WTC11 (cell line): ENCODE measurements at regions not wholly inside any gene's neighbourhood (a gene's known extent, or its start where the extent isn't known, plus 50 kb on each side); places are given as distances from the start of the nearest gene placed in this dataset.
"Not testable (repeated sequence)": the region's sequence is repeated elsewhere in the genome, so short reads cannot be mapped to it uniquely, and the experiment has no call there.

Source experiments
- CREM ChIP-seq: sonication (generic); formaldehyde crosslinking; IDR thresholded peaks from 2 replicates; pipeline ENCODE4 v1.8.1; 2022; ENCODE audit warnings: mild to moderate bottlenecking, missing genetic modification reagents, moderate library complexity
- CTCF ChIP-seq: fragments of 200-600 bp; IDR thresholded peaks from 2 replicates; pipeline ENCODE4 v1.8.0; 2022; ENCODE audit warnings: antibody characterized with exemption
- HMGXB4 ChIP-seq: sonication (generic); formaldehyde crosslinking; IDR thresholded peaks from 2 replicates; pipeline ENCODE4 v1.8.1; 2023; ENCODE audit warnings: mild to moderate bottlenecking, moderate library complexity, missing genetic modification reagents
- ZNF232 ChIP-seq: sonication (generic); formaldehyde crosslinking; IDR thresholded peaks from 2 replicates; pipeline ENCODE4 v1.8.0; 2022; ENCODE audit warnings: mild to moderate bottlenecking, missing genetic modification reagents
- ZNF263 ChIP-seq: sonication (generic); formaldehyde crosslinking; IDR thresholded peaks from 2 replicates; pipeline ENCODE4 v1.8.1; 2022; ENCODE audit warnings: low read depth, mild to moderate bottlenecking, moderate library complexity, missing genetic modification reagents

GRCh38 chr20:56744325-56744821 lies 115.3 kb downstream of the TFAP2C start:
- TF ChIP-seq CREM (CRISPR knock-in tag); ZNF232; CTCF; ZNF263; HMGXB4 (CRISPR knock-in tag): not testable (repeated sequence)
